GM18858 (cell line): ENCODE measurements at regions not wholly inside any gene's neighbourhood (a gene's known extent, or its start where the extent isn't known, plus 50 kb on each side); places are given as distances from the start of the nearest gene placed in this dataset.
"Not testable (repeated sequence)": the region's sequence is repeated elsewhere in the genome, so short reads cannot be mapped to it uniquely, and the experiment has no call there.

Source experiments
- ATAC-seq: cut with Tn5 transposase; IDR thresholded peaks from one replicate; pipeline ENCODE4 v1.9.1; 2021; ENCODE audit not compliant: unreplicated experiment

DNA sequence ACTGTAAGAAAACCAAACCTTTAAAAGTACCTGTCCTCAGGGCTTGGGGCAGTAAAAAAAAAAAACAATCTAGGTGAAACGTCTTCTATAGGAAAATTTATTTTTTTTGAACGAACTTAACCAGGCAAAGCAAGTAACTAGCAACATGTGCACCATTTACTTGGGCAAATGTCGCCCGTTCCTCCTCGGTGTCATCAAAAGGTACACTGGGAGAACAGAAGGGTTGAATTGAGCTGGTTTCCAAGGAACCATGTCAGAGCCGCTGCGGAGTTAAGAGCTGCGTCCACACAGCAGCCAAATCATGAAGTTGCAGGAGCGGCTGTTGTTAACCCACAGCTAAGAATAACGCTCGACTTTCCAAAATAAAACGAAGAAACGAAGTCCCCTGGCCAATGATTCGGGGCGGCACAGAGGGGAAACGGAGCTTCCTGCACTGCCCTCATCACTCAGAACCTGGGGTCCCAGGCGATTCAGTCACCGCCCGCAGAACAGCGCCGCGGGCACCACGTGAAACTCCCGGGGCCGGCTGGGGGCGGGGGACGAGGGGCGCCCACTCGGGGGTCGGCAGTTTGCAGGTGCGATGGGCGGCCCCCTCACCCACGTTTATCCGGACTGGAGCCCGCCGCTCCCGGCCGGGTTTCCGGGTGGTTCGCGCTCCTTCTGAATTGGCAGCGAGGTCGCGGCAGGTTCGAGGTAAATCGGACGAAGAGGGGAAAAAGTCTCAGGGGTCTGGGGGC, 53.6 kb upstream of the PLGLB1 start:
- ATAC-seq = not testable (repeated sequence)

DNA sequence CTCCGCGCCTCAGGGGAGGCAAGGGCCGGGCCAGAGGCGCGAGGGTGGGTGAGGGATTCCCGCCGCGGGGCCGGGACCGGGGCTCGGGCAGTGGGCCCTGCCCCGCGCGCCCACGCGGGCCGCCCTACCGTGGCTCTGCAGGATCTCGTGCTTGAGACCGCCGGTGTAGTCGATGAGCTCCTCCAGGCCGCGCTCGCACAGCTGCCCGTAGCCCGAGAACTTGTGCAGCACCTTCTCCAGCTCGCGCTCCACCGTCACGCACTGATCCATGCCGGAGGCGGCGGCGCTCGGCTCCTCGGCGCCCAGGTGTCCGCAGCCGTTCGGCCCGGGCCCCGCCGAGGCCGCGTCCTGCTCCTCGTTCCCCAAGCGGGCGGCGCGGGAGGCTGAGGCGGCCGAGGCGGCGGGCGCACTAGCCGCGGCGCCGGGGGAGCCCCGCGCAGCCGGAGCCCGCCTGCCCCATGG, 54.2 kb upstream of the PLGLB1 start:
- peak; percentile 22 for ATAC-seq

DNA sequence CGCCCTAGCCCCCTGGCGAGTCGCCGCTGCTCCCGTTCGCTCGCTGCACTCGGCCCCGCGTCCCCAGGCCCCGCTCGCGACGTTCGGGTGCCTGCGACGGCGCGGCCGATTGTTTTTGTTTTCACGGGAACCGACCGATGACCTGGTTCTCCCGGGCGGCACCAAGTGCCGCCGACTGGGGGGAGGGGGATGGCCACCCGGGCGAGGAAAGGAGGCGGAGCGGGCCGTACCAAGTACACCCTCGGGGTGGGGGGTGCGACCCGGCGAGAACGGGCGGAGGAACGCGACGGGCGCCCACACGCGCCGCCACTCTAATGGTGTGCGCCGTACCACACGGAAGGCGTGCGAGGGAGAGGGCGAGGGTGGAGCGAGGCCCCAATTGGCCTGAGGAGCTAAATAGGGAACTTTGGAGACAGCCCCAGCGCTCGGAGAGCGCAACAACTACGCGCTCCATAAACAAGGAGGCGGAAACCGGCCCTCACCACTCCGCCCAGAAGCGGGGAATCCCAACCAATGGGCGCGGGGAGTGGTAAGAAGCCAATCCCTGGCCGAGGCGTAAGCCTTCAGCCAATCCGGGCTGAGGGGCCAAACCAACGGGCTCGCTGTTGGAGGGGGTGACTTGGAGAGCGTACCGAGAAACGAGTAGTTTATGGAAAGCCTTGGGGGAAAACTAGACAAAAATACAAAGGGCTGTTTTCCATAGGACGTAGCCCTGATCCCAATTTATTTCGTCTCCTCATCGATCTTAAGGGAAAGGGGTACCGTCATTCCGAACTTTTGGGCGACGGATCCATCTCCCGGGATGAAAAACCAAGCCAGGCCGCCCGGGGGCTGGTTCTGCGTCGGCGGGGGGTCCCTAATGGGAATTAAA, 54.8 kb upstream of the PLGLB1 start:
- ATAC-seq = peak; percentile 89

DNA sequence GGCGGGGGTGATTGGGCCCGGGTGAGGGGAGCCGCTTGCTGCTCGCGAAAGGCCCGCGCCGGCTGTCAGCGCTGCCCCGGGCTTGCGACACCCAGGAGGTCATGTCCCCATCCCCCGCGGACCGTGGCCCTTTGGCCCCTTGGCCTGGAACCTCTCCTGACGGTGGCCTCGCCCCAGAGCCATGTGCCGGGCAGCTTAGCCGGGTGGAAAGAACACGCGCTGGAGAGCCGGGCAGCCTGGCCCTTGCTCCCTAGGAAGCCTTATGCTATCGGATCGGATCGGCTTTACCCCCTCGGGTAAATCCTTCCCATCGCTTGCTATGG, 55.4 kb upstream of the PLGLB1 start:
- not testable (repeated sequence) for ATAC-seq

DNA sequence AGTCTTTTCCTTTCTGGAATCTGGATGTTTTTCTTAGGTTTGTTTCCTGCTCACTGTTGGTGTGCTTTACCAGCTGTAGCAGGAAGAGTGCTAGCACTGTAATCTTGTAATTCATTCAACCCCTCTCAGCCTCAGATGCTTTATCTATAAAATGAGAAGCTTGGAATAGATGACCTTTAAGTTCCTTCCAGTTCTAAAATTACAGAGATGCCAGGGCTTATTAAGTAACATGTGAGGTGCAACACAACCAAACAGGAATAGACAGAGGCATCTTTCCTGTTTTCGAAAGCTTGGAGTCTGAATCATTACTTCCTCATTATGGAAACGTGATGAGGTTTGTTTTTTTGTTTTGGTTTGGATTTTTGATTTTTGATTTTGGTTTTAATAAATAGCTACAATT, 60.1 kb upstream of the PLGLB1 start:
- not testable (repeated sequence) for ATAC-seq

DNA sequence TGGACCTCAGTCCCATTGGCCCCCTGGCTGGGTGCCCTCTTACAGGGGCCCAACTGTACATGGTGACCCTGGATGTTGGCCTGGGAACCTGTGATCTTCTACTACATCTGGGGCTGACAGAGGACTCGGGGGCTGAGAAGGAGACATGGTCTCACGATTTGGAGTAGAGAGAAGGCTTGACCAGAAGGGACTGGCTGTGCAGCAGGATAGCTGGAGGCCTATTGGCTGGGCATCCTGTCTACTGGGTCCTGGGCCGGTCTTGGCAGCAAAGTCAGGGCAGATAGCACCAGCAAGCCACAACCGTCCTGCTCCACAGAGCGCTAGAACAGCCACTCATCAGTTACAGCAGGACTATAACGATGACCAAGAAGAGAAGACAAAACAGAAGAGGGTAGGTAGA, 66.4 kb upstream of the PLGLB1 start:
- not testable (repeated sequence) for ATAC-seq

DNA sequence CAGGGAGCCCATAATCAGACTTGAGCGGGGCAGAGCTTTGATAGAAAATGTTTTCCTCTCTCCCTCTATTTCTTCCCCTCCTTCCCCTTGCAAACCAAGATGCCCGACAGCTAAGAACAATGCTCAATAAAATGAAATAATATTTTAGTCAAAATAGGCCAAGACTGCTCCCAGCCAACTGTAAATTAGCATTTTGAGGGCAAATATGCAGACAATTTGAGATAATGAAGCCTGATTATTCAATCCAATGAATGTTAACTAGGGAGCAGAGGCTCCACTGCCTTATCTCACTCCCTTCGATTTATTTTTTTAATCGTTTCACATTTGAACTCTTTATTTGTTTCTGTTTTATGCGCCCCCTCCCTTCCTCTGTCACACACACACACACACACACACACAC, 67.8 kb upstream of the PLGLB1 start:
- not testable (repeated sequence) for ATAC-seq

DNA sequence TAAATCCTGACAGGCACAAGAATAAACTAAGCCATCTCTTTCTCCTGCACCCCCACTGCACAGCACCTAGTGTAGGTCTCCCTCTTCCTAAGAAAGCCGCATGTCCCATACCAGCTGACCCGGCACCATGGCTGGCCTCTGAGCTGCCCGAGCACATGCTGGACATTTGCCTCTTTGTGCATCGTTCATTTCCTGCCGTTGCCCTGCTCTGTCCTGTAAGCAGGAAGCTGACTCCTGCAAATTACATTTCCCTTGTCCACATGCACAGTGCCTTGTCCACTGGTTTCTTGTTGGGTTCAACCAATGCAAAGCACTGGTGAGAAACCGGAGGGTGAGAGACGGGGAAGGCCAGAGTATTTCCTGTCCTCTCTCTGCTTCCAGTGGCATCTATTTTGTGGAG, 71.6 kb upstream of the PLGLB1 start:
- not testable (repeated sequence) for ATAC-seq

DNA sequence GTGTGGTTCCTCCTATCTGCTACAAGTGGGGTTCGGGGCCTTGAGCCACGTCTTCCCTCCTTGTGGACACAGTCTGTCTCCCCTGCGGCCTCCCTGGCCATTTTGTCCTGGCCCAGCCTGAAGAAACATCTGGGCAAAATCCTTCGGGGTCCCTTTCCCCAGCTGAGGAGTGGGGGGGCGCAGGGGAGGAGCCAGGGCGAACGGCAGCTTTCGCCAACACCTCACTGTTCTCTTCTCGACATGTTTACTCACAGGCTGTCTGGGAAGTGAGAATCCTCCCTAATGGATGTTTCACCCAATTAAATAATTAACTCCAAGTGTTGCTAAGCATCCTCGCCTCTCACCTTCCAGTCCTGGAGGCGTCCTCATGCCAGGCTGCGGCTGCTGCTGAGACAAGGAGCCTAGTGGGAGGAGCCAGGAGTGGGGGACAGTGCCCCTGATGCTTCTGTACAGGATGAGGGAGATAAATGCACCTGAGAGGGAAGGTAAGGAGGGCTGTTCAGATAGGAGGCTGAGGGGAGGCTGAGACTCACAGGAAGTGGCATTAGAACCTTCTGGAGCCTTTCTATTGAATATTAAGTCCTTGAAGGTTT, 72.4 kb upstream of the PLGLB1 start:
- not testable (repeated sequence) for ATAC-seq

DNA sequence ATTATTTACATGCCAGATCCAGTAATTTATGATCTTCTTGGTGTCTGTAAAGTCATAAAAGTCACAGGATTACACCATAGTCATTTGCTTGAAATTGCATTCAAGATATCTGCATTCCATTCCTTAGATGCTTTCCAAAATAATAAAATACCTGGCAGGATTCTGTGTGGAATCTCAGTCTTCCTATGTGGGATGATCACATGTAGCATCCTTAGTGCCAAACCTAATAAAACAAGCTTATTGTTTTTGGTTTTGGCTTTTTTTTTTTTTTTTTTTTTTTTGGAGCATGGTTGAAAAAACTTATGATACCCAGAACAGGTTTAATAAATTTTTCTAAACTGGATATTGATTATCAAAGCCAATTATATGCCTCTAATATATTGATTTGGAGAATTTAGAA, 74.2 kb upstream of the PLGLB1 start:
- ATAC-seq = not testable (repeated sequence)

DNA sequence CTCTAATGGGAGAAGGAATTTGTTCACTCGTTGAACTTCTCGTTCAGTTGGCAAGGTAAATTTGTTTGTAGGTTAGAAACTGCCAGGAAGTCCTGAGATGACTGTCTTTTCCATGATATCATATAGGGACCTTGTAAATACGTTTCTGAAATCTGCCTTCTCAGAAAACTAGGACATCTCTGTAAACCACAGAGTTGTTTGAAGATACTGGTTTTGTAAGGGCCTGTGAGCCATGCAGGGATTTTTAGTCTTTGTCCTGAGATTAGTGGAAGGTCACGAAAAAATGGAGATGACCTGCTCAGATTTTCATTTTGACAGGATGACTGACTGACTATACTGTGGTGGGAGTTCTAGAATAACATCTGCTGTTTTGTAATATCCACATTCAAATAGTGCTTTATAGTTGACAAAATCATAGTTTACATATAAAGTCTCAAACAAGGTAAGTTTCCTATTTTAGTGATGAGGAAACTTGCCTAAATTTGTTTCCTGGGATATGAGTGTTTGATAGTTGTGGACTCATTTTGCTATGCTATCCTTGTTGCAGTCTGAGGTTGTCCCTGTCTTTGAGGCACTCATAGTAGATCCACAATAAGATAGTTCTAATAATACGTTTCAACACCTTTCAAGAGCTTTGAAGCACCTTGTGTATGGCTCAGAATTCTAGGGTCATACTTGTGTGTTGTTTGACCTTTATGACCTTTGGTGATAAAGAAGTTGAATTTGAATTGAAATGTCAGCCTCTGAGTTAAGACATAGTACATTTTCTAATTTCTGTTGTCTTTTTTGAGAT, 107.3 kb upstream of the PLGLB1 start:
- ATAC-seq = not testable (repeated sequence)

DNA sequence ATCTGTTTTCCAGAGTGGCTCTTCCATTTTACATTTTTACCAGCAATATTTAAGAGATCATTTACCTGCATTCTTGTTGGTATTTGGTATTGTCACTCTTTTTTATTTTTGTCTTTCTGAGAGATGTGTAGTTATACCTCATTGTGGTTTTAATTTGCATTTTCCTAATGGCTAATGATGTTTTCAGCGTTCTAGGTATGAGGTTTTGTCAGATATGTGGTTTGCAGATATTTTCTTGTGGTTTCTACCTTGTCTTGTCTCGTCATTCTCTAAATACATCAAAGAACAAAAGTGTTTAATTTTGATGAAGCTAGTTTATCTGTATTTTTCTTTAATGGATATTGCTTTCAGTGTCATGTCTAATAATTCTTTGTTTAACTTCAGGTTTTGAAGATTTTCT, 110.9 kb upstream of the PLGLB1 start:
- ATAC-seq = peak; percentile 65

DNA sequence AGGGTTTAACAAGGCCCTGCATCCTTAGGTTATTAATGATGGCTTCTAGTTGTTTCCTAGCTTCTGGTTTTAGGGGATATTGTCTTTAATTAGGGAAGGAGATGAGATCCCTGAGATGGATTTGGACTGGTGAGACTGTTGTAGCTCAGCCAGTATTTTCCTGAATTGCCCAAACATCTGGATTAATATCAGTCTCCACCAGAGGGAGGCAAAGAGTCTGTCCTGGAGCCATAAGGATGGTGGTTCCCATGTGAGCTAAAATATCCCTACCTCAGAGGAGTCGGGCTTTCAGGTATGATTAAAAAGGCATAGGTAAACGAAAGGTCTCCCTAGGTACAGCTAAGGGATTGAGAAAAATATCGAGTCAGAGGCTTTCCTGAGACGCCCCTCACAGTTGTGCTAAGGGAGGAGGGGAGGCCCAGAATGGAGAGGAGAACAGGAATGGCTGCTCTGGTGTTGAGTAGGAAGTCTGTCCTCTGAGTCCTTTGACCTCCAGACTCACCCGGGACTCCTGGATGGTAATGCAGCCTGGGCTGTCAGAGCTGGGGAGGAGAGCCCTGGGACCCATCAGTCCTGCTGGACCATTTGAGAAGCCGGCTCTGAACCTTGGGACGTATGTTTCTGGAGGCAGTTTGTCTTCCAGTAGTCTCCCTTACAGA, 130.3 kb upstream of the PLGLB1 start:
- ATAC-seq = not testable (repeated sequence)

DNA sequence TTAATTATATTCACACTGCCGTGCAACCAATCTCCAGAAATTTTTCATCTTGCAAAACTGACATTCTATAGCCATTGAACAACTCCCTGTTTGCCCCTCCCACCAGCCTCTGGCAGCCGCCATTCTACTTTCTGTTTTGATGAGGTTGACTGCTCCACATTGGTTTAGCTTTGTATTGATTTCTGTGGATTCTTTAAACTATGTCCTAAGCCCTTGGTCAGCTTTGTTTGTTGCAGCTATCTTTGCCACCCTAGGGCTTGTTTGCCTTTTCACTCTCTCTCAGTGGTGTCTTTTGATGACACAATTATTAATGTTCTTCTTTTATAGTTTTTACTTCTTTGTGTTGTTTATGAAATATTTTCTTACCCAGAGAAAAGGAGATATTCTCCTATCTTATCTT, 152.8 kb upstream of the PLGLB1 start:
- not testable (repeated sequence) for ATAC-seq

DNA sequence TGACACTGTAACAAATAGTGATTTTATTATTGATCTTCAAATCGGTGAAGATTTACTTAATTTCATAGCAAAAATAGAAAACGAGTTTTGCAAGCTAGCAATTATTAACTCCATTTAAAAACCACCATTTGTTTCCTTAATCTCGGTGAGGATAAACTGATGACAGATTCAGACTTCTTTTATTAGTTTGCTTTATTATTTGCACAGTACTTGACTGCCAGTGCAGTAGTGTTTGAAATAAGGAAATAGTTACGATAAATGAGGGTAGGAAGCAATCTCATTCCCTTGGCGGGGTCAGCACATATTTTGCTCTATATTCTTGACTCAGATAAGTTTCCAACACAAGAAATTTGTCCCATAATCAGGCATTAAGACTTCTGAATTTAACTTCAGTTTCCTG, 161.7 kb upstream of the PLGLB1 start:
- ATAC-seq = not testable (repeated sequence)

DNA sequence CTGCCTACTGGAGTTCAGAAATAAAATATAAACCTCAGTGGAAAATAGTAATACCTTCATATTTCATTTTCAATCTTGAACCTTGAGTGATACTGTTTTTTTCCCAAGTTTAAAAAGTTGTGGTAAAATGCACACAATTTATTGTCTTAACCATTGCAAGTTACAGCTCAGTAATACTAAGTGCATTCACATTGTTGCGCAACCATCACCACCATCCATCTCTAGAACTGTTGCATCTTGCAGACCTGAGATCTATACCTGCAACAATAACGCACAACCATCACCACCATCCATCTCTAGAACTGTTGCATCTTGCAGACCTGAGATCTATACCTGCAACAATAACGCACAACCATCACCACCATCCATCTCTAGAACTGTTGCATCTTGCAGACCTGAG, 162.6 kb upstream of the PLGLB1 start:
- not testable (repeated sequence) for ATAC-seq

DNA sequence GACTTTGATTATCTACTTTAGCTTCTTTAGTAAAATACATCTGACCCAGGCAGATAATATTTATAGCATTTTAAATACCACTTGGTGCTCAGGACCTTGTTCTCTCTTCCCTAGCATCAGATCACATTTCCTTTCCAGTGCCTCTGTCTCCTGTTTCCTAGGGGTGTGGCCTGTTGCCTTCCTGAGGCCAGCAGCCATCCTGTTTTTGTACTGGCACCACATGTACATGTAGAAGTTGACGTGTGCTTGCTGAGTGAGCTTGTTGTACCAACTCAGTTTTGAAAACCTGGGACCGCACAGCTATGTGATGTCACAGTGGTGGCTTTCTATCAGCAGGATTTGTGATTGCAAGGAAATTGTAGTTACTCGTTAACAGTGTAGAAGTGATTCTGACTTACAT, 167.6 kb upstream of the PLGLB1 start:
- not testable (repeated sequence) for ATAC-seq

DNA sequence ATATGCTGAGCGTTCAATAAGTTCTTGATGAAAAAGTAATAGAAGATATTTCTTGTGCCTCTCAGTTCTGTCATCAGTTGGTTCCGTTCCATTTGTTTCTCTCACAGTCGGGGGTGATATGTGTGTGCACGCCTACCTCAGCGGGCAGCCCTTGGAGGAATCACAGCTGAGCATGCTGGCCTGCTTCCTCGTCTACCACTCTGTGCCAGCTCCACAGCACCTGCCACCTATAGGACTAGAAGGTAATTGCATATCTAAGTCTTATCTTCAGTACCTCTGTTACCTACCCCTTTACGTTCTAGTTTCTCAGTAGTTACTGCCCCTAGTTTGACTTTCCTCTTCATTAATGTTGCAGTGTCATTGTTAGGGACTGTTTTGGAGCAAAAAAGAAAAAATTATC, 171.7 kb upstream of the PLGLB1 start:
- peak; percentile 90 for ATAC-seq

DNA sequence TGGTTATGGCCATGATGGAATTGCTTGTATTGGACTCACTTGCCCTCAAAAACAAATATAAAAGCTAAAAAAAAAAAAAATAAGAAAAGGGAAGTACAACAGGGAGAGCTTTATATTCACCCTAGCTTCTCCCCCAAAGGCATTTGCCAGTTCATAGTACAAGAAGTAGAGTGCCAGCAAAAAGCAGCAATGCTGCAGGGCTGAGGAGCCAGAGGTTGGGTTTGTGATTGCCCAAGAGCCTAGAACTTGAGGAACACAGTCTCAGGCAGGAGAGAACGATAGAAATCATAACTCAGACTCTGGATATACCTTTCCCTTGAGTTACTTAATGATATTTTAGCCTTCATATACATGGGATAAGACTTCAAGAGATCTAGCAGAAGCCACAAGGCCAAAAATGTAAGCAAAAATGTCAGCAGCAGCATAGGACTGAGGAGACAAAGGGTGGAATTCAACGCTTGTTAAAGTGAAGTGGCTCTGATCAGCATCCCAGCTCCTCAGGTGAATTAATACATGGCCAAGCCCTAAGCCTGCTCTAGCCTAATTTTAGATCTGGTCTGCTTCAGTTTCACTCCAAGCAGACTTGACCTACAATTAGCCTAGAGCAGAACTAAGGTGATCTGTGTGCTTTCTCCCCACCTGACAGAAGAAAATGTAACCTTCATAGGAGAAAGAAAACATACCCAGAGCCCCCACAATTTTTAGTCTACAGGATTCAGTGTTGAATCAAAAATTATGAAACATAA, 172.8 kb upstream of the PLGLB1 start:
- not testable (repeated sequence) for ATAC-seq
